Neural cell (in vitro differentiated cells): ENCODE measurements at regions not wholly inside any gene's neighbourhood (a gene's known extent, or its start where the extent isn't known, plus 50 kb on each side); places are given as distances from the start of the nearest gene placed in this dataset.

Experiments used
- EZH2 ChIP-seq: fragments of 200-600, 300-800 bp; shearing (Covaris generic), sonication (generic); IDR thresholded peaks from 2 replicates; pipeline ENCODE4 v1.6.1; 2014; ENCODE audit warnings: antibody characterized with exemption, low read length, borderline replicate concordance, mild to moderate bottlenecking; ENCODE audit not compliant: insufficient read depth, poor library complexity, severe bottlenecking
- MXI1 ChIP-seq: fragments of 450-650 bp; conservative IDR thresholded peaks from 2 replicates; pipeline ENCODE4 v1.6.1; 2014; ENCODE audit warnings: antibody characterized with exemption, mild to moderate bottlenecking; ENCODE audit not compliant: poor library complexity, severe bottlenecking
- POLR2AphosphoS5 ChIP-seq: IDR thresholded peaks from 2 replicates; pipeline ENCODE4 v1.6.1; 2012
- RAD21 ChIP-seq: fragments of 450-650 bp; conservative IDR thresholded peaks from 2 replicates; pipeline ENCODE4 v1.6.1; 2014; ENCODE audit warnings: antibody characterized with exemption, mild to moderate bottlenecking, moderate library complexity
- REST ChIP-seq: IDR thresholded peaks from 2 replicates; pipeline ENCODE4 v1.6.1; 2012; ENCODE audit warnings: borderline replicate concordance
- TF ChIP-seq, protein P1 (sequence below): fragments of 450-650 bp; IDR thresholded peaks from 2 replicates; pipeline ENCODE4 v1.5.1; 2014; ENCODE audit warnings: antibody characterized with exemption, mild to moderate bottlenecking, moderate library complexity; ENCODE audit not compliant: poor library complexity, severe bottlenecking

DNA sequence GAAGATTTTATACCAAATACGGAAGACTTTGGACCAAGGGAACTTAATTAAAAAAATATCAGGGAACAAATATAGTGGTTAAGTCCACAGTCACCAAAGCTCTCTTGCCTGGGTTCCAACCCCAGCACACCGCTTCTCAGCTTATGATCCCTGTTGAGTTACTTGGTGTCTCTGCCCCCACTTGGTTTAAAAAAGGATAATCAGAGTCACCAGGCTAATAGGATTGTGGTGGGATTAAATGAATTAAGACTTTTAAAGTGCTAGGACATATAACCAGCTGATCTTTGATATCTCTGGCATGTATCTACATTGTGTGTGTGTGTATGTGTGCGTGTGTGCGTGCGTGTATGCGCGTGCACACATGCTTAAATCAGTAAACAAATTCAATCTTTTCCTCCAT is 474.7 kb upstream of the DAB1 start:
- TF ChIP-seq, protein P1, sequence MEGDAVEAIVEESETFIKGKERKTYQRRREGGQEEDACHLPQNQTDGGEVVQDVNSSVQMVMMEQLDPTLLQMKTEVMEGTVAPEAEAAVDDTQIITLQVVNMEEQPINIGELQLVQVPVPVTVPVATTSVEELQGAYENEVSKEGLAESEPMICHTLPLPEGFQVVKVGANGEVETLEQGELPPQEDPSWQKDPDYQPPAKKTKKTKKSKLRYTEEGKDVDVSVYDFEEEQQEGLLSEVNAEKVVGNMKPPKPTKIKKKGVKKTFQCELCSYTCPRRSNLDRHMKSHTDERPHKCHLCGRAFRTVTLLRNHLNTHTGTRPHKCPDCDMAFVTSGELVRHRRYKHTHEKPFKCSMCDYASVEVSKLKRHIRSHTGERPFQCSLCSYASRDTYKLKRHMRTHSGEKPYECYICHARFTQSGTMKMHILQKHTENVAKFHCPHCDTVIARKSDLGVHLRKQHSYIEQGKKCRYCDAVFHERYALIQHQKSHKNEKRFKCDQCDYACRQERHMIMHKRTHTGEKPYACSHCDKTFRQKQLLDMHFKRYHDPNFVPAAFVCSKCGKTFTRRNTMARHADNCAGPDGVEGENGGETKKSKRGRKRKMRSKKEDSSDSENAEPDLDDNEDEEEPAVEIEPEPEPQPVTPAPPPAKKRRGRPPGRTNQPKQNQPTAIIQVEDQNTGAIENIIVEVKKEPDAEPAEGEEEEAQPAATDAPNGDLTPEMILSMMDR, result no peak
- no peak for TF ChIP-seq EZH2
- TF ChIP-seq MXI1, result no peak
- no peak for TF ChIP-seq RAD21
- TF ChIP-seq POLR2AphosphoS5, result no peak
- no peak for TF ChIP-seq REST
